Hepatocyte (in vitro differentiated cells): ENCODE measurements at regions not wholly inside any gene's neighbourhood (a gene's known extent, or its start where the extent isn't known, plus 50 kb on each side); places are given as distances from the start of the nearest gene placed in this dataset.
A peak's percentile ranks its signal among the peaks of the same experiment; 100 is the strongest.

Source experiments
- DNase-seq: peaks from one replicate; pipeline ENCODE4 v3.0.0-alpha.2; 2016; ENCODE audit warnings: low spot score
- H2AFZ ChIP-seq: fragments of 200-600 bp; sonication (generic); 2 replicates; pipeline ENCODE4 v1.6.0; 2016; ENCODE audit warnings: antibody characterized with exemption, mild to moderate bottlenecking
- H3K27ac ChIP-seq: fragments of 200-600 bp; sonication (generic); 2 replicates; pipeline ENCODE4 v1.5.1; 2016; ENCODE audit warnings: mild to moderate bottlenecking
- H3K27me3 ChIP-seq: fragments of 200-600 bp; sonication (generic); 2 replicates; pipeline ENCODE4 v1.6.1; 2016
- H3K36me3 ChIP-seq: fragments of 200-600 bp; sonication (generic); replicated peaks from 2 replicates; pipeline ENCODE4 v1.5.1; 2016; ENCODE audit warnings: low read depth; ENCODE audit not compliant: insufficient read depth
- H3K4me1 ChIP-seq: fragments of 200-600 bp; sonication (generic); 2 replicates; pipeline ENCODE4 v1.5.1; 2016; ENCODE audit warnings: mild to moderate bottlenecking, moderate library complexity; ENCODE audit not compliant: insufficient read depth
- H3K4me2 ChIP-seq: fragments of 200-600 bp; sonication (generic); 2 replicates; pipeline ENCODE4 v1.6.0; 2016
- H3K4me3 ChIP-seq: fragments of 200-600 bp; sonication (generic); 2 replicates; pipeline ENCODE4 v1.5.1; 2016; ENCODE audit warnings: mild to moderate bottlenecking
- H3K79me2 ChIP-seq: fragments of 200-600 bp; sonication (generic); 2 replicates; pipeline ENCODE4 v1.6.0; 2017; ENCODE audit warnings: mild to moderate bottlenecking
- H3K9me2 ChIP-seq: fragments of 200-600 bp; sonication (generic); replicated peaks from 2 replicates; pipeline ENCODE4 v1.6.0; 2017; ENCODE audit warnings: mild to moderate bottlenecking; ENCODE audit not compliant: insufficient read depth
- H3K9me3 ChIP-seq: fragments of 200-600 bp; sonication (generic); 2 replicates; pipeline ENCODE4 v1.5.1; 2016; ENCODE audit warnings: low read depth, mild to moderate bottlenecking
- H4K20me1 ChIP-seq: fragments of 200-600 bp; sonication (generic); 2 replicates; pipeline ENCODE4 v1.6.0; 2016; ENCODE audit warnings: mild to moderate bottlenecking; ENCODE audit not compliant: insufficient read depth, poor library complexity, severe bottlenecking
- EZH2 ChIP-seq: fragments of 200-600 bp; sonication (generic); IDR thresholded peaks from 2 replicates; pipeline ENCODE4 v1.6.1; 2016; ENCODE audit warnings: antibody characterized with exemption, mild to moderate bottlenecking, borderline replicate concordance
- EZH2phosphoT487 ChIP-seq: fragments of 200-600 bp; sonication (generic); IDR thresholded peaks from one replicate; pipeline ENCODE4 v1.6.1; 2018; ENCODE audit warnings: antibody characterized with exemption, mild to moderate bottlenecking, low read depth, moderate library complexity; ENCODE audit not compliant: unreplicated experiment, severe bottlenecking
- whole genome bisulfite sequencing: methylation state at CpG from one replicate; pipeline ENCODE4 v1.1.6; 2016; ENCODE audit warnings: low lambda C conversion rate; ENCODE audit errors: missing lambda C conversion rate; 5-methylcytosine and 5-hydroxymethylcytosine counted together
- TF ChIP-seq, protein P1 (sequence below): fragments of 200-600 bp; sonication (generic); IDR thresholded peaks from 2 replicates; pipeline ENCODE4 v1.5.1; 2016; ENCODE audit warnings: antibody characterized with exemption, mild to moderate bottlenecking; ENCODE audit not compliant: poor library complexity

DNA sequence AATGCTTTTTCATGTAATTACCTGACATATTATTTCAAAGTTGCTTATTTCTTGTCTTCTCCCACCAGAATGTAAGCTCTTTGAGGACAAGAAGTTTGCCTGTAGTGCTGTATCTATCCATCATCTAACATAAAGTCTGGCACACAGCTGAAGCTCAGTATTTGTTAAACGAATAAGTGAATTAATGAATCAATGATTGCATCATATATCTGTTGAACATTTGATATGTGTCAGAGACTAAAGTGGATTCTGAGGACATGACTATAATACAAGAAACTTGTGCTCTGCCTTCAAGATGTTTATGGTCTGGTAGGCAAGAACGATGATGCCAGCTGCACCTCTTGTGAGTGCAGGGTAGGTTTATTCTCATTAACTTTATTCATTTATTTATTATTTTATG, 115.4 kb upstream of the SCAF11 start:
- Histone ChIP-seq H2AFZ (no peak overlapping the region), H3K79me2 (no peaks in the 10 kb centered on the region), H3K4me2 (no peak overlapping the region), H3K4me3 (no peak overlapping the region), H3K9me3 (no peaks in the 10 kb centered on the region), H4K20me1 (no peaks in the 10 kb centered on the region), H3K9me2 (no peaks in the 10 kb centered on the region), H3K36me3 (no peaks in the 10 kb centered on the region), H3K27ac (no peak overlapping the region), H3K27me3 (no peaks in the 10 kb centered on the region), H3K4me1 (no peaks in the 10 kb centered on the region)
- WGBS: 95% methylated on average over 2 of the region's 2 CpGs
- no peak for DNase-seq
- no peak for TF ChIP-seq EZH2

DNA sequence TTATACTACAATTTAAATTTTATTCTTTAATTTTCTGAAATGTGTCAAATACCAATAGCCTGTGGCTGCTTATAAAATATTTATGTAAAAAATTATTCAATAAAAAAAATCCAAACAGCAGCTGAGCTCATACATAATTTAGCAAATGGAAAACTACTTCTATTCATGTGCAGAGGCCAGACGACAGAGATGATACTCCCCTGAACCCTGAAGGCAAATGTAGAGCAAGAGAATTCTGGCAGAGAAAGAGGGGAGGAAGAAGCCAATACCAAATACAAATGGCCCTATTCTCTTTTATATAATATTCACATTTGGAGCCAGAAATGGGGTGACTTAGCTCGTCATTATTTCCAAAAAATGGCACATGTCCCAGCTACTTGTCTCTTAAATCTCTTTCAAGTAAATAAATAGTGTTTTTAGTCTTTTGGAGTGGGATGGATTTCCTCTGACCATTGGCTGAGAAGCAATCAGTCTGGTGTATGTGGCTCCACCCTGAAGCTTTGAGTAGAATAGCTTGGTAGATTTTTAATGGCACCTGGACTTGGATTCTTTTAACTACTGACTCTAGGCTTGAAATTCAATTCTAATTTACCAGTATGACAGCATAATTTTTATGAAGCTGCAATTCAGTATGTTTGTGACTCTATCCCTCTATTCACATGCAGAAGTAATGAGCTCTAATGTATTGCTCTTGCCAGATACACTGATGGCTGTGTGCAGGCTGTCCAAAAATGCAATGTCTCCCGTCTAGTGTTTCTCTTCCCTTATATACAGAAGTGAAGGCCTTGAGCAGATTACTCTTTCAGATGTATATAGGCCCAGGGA, 113.4 kb upstream of the SCAF11 start:
- Histone ChIP-seq H3K9me3 (no peaks in the 10 kb centered on the region), H3K79me2 (no peaks in the 10 kb centered on the region), H3K27me3 (no peaks in the 10 kb centered on the region), H3K36me3 (no peaks in the 10 kb centered on the region), H3K4me1 (no peaks in the 10 kb centered on the region), H4K20me1 (no peaks in the 10 kb centered on the region), H3K9me2 (no peaks in the 10 kb centered on the region), H2AFZ (no peak overlapping the region), H3K4me2 (no peak overlapping the region), H3K4me3 (no peak overlapping the region), H3K27ac (no peak overlapping the region)
- TF ChIP-seq, protein P1, sequence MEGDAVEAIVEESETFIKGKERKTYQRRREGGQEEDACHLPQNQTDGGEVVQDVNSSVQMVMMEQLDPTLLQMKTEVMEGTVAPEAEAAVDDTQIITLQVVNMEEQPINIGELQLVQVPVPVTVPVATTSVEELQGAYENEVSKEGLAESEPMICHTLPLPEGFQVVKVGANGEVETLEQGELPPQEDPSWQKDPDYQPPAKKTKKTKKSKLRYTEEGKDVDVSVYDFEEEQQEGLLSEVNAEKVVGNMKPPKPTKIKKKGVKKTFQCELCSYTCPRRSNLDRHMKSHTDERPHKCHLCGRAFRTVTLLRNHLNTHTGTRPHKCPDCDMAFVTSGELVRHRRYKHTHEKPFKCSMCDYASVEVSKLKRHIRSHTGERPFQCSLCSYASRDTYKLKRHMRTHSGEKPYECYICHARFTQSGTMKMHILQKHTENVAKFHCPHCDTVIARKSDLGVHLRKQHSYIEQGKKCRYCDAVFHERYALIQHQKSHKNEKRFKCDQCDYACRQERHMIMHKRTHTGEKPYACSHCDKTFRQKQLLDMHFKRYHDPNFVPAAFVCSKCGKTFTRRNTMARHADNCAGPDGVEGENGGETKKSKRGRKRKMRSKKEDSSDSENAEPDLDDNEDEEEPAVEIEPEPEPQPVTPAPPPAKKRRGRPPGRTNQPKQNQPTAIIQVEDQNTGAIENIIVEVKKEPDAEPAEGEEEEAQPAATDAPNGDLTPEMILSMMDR: no peak
- TF ChIP-seq EZH2 (no peak), EZH2phosphoT487 (no peak)
- DNase-seq: no peak
- 82% methylated on average over 3 of the region's 3 CpGs for WGBS

DNA sequence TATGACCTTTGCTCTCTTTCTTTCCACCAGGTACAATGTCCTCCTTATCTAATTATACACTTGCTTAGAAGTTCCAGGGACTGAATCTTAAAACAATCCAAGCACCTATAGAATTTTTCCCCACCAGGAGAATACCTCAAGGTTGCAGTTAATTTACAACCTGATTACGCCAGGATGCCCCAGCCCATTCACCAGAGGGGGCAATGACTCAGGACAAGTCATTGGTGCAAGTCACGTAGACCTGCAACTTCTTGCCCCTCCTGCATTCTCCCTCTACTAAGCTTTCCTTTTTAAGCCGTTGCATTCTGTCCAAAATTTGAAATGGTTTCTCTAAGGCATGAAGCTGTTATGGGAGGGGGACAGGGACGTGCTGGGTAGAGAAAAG, 111.1 kb upstream of the SCAF11 start:
- Histone ChIP-seq H3K9me3 (no peaks in the 10 kb centered on the region), H3K4me2 (no peak overlapping the region), H3K79me2 (no peaks in the 10 kb centered on the region), H3K4me3 (no peak overlapping the region), H3K27me3 (no peaks in the 10 kb centered on the region), H3K4me1 (no peaks in the 10 kb centered on the region), H2AFZ (no peak overlapping the region), H3K9me2 (no peaks in the 10 kb centered on the region), H3K36me3 (no peaks in the 10 kb centered on the region), H4K20me1 (no peaks in the 10 kb centered on the region), H3K27ac (no peak overlapping the region)
- 78% methylated on average over 4 of the region's 4 CpGs for WGBS
- TF ChIP-seq EZH2 (no peak), EZH2phosphoT487 (no peak)
- TF ChIP-seq, protein P1: no peak
- DNase-seq: no peak

DNA sequence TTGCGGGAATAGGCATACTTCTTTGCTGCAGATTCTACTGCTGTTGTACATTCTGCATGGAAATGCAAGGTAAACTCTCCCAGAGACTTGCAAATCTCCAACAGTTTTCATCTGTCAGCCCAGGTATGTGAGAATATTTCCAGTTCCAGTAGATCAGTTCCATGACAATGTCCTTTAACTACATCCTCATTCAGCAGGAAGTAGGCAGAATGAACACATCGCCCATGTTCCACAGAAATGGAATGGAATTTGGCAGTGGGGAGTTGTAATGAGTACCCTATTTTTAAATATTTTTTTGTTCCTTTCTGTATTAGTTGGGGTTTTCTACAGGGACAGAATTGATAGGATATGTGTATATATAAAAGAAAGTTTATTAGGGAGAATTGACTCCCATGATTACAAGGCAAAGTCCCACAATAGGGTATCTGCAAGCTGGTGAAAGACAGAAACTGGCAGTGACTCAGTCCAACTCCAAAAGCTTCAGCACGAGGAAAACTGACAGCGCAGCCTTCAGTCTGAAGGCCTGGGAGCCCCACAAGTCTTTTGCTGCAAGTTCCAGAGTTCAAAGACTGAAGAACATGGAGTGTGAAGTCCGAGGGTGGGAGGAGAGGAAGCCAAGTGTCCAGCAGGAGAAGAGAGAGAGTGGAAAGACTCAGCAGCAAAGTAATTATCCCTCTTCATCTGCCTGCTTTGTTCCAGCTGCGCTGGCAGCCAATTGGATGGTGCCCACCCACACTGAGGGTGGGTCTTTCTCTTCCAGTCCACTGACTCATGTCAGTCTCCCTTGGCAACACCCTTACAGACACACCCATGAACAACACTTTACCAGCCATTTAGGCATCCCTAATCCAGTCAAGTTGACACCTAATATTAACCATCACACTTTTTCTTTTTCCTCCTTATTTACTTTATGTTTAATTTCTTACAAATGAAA, 110.4 kb upstream of the SCAF11 start:
- Histone ChIP-seq H3K4me1 (no peaks in the 10 kb centered on the region), H3K4me3 (no peak overlapping the region), H3K27me3 (no peaks in the 10 kb centered on the region), H4K20me1 (no peaks in the 10 kb centered on the region), H3K9me3 (no peaks in the 10 kb centered on the region), H3K36me3 (no peaks in the 10 kb centered on the region), H3K4me2 (peak overlapping the region; percentile 37), H2AFZ (no peak overlapping the region), H3K79me2 (no peaks in the 10 kb centered on the region), H3K27ac (peak overlapping the region; percentile 70), H3K9me2 (no peaks in the 10 kb centered on the region)
- TF ChIP-seq EZH2phosphoT487: no peak
- TF ChIP-seq EZH2: no peak
- TF ChIP-seq, protein P1: no peak
- peak; percentile 39 for DNase-seq
- WGBS: 87% methylated on average over 6 of the region's 6 CpGs
